HG02981 (cell line): ENCODE measurements at regions not wholly inside any gene's neighbourhood (a gene's known extent, or its start where the extent isn't known, plus 50 kb on each side); places are given as distances from the start of the nearest gene placed in this dataset.
"Not testable (repeated sequence)": the region's sequence is repeated elsewhere in the genome, so short reads cannot be mapped to it uniquely, and the experiment has no call there.

Experiments
- ATAC-seq: cut with Tn5 transposase; IDR thresholded peaks from one replicate; pipeline ENCODE4 v1.9.1; 2021; ENCODE audit warnings: mild to moderate bottlenecking, moderate library complexity; ENCODE audit not compliant: unreplicated experiment

DNA sequence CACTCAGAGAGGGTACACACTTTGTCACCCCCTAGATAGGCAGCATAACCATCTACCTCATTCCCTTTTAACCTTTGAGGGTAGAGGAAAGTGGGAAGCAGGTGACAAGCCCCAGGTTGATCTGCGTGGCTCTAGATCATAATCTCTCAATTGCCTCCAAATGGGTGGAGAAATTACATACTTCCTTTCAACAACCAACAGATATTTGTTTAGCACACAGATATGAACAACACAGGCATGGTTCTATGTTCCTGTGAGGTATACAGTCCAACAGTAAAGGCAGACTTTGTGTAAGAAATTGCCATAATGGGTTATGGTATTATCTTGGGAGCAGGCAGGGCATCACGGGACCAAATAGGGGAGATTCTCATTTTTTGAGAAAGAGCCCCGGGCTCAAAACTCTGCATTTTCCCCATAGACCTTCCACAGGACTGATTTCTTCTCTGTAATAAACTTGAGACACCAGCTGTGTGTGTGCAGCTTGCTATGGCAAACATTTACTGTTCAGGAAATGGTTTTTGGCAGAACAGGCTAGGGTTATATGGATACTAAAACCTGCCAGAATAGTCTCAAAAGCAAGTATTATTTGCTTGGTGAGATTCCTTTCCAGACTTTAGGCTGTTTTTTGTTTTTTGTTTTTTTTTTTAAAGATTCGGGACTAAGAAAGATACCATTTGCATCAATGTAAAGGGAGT is 126.2 kb downstream of the CD164 start:
- no peak for ATAC-seq

- ATAC-seq = no peak
These were observed 127.2 kb downstream of the CD164 start for GRCh38 chr6:109255087-109255486.

GRCh38 chr6:109253366-109253765 is 128.9 kb downstream of the CD164 start:
- no peak for ATAC-seq

GRCh38 chr6:109252261-109253041 is 129.8 kb downstream of the CD164 start:
- no peak for ATAC-seq

- no peak for ATAC-seq
These were observed 130.4 kb downstream of the CD164 start for GRCh38 chr6:109251839-109252238.

DNA sequence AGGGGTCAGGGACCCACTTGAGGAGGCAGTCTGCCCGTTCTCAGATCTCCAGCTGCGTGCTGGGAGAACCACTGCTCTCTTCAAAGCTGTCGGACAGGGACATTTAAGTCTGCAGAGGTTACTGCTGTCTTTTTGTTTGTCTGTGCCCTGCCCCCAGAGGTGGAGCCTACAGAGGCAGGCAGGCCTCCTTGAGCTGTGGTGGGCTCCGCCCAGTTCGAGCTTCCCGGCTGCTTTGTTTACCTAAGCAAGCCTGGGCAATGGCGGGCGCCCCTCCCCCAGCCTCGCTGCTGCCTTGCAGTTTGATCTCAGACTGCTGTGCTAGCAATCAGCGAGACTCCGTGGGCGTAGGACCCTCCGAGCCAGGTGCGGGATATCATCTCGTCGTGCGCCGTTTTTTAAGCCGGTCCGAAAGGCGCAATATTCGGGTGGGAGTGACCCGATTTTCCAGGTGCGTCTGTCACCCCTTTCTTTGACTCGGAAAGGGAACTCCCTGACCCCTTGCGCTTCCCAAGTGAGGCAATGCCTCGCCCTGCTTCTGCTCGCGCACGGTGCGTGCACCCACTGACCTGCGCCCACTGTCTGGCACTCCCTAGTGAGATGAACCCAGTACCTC is 131.6 kb downstream of the CD164 start:
- not testable (repeated sequence) for ATAC-seq

DNA sequence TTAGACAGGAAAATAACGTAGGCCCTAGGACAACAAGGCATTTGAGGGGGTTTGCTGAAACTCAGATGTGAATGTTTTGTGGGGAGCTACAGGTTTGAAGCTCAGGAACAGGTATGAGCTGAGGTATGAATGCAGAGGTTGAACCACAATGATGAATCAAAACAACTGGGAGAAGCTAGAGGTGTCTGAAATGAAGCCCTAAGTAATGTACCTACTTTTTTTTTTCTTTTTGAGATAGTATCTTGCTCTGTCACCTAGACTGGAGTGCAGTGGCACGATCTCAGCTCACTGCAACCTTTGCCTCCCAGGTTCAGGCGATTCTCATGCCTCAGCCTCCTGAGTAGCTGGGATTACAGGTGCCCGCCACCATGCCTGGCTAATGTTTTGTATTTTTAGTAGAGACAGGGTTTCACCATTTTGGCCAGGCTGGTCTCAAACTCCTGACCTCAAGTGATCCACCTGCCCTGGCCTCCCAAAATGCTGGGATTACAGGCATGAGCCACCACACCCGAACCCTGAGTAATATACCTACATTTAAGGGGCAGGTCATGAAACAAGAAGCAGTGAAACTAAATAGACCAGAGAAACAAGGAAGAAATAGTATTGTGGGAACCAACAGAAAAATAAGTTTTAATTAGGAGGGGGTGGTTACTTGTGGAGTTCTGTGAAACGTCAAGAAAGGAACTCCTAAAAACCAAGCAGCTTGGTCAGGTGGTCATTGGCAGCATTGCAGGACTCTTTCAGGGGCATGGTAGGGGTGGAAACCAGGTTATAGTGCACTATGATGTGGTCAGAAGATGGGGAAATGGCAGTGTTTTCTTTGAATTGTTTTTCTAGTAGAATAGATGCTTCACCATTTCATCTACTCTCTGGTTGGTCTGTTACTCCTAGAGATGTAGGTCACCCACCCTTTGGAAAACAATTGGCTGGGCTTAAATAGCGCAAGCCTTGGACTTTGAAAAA is 138.1 kb downstream of the CD164 start:
- ATAC-seq = no peak

DNA sequence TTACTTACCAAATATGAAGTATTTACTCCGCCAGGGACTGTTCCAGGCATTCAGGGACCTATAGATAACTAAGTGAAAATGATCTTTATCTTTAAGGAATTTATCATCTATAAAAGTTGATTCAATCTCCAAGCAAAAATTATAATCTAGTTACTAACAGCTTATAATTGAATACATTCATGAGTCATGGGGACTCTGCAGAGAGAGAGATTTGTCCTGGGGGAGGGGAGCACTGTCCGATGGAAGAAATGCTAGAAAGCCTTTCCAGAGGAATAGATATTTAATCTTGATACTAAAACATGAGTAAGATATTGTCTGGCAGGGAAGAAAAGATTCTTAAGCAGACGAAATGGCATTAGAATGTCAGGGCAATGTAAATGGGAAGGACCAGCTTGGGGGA is 139.3 kb downstream of the CD164 start:
- ATAC-seq = no peak

- no peak for ATAC-seq
These were observed 140.2 kb downstream of the CD164 start for GRCh38 chr6:109242029-109242428.

DNA sequence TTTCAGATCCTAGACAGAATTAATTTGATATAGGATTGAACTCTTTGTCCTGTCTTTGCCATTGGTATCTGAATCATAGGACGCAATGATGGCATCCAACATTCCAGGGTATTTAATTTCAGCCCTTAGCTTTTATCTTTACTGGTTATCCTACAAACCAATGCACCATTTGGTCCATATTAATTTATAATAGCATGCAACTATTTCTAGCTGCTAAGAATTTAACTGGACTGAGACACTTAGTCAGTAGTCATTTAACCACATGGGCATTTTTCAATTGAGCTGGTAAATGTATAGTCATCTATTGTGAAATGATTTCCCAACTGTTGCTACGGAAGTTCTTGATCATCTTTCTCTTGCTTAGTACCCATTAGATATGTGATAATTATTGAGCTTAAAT is 141.1 kb downstream of the CD164 start:
- no peak for ATAC-seq

GRCh38 chr6:109240370-109241084 is 141.7 kb downstream of the CD164 start:
- no peak for ATAC-seq

DNA sequence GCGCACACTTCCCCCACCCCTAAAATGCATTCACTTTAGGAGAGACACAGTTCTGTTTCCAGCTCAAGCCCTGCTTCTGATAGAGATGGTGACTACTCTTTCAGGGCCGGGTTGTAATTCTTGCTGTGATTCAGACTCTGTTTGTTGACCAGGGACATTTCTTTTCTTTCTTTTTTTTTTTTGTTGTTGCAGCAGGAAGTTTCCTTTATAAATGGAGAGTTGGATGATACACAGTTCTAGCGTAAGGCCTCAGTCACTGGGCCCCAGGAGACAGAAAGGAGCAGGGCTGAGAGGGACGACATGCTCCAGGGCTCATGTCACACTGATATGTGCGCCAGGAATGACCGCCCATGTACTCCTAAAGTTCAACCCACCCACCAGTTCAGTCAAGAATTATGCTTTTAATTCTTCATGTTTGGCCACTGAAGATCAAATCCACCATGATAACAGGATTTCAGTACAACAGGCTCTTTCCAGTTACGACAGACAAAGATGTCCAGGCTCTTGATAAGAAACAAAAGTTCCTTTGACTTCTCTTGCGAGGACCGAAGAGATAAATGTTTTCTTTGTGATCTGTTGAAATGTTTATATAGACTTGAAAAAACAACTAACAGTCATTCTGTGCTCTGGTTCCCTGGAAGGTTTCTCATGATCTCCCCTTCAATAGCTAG is 142.5 kb downstream of the CD164 start:
- ATAC-seq = no peak

GRCh38 chr6:109239160-109239559 is 143.1 kb downstream of the CD164 start:
- no peak for ATAC-seq

DNA sequence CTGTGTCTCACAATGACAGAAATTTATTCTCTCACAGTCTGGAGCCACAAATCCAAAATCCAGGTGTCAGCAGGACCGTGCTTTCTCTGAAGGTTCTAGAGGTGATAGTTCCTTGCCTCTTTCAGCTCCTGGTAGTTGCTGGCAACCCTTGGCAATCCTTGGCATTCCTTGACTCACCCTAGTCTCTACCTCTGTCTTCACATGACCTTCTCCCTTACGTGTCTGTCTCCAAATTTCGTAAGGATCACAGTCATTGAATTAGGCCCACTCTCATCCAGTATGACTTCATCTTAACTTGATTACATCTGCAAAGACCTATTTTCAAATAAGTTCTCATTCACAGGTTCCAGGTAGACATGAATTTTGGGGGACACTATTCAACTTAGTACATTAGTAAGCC is 143.1 kb downstream of the CEP57L1 start:
- no peak for ATAC-seq

GRCh38 chr6:109237986-109238329 is 142.7 kb downstream of the CEP57L1 start:
- ATAC-seq = no peak

GRCh38 chr6:109237077-109237985 is 142.0 kb downstream of the CEP57L1 start:
- ATAC-seq = no peak

- ATAC-seq = no peak
These were observed 141.1 kb downstream of the CEP57L1 start for GRCh38 chr6:109236115-109237076.
